OCI-LY3 (cell line): ENCODE measurements at regions not wholly inside any gene's neighbourhood (a gene's known extent, or its start where the extent isn't known, plus 50 kb on each side); places are given as distances from the start of the nearest gene placed in this dataset.

Experiments used
- H2AFZ ChIP-seq: fragments of 200-600, 300-600 bp; shearing (Covaris generic); 2 replicates; pipeline ENCODE4 v1.6.0; 2014; ENCODE audit warnings: antibody characterized with exemption, low read depth, low read length
- H3K27ac ChIP-seq: fragments of 200-600, 300-600 bp; sonication (generic); 2 replicates; pipeline ENCODE4 v1.5.1; 2014; ENCODE audit warnings: mild to moderate bottlenecking, low read length, moderate library complexity, mixed read lengths
- H3K27me3 ChIP-seq: fragments of 200-600, 300-600 bp; sonication (generic); 2 replicates; pipeline ENCODE4 v1.6.1; 2014; ENCODE audit warnings: low read depth, low read length, mixed read lengths
- H3K36me3 ChIP-seq: fragments of 200-600, 300-600 bp; sonication (generic); replicated peaks from 2 replicates; pipeline ENCODE3; 2014; ENCODE audit warnings: low read depth, low read length, mixed read lengths
- H3K4me1 ChIP-seq: fragments of 300-600, 200-600 bp; sonication (generic); 2 replicates; pipeline ENCODE4 v1.6.1; 2014; ENCODE audit warnings: low read length, mixed read lengths
- H3K4me2 ChIP-seq: fragments of 200-600, 300-600 bp; sonication (generic); 2 replicates; pipeline ENCODE4 v1.6.1; 2014; ENCODE audit warnings: low read length, mixed read lengths
- H3K4me3 ChIP-seq: fragments of 300-600, 200-600 bp; sonication (generic); 2 replicates; pipeline ENCODE4 v1.5.1; 2014; ENCODE audit warnings: antibody characterized with exemption, mild to moderate bottlenecking, low read length, moderate library complexity
- H3K79me2 ChIP-seq: fragments of 300-600, 200-600 bp; shearing (Covaris generic); 2 replicates; pipeline ENCODE4 v1.6.1; 2014; ENCODE audit warnings: mild to moderate bottlenecking, low read length, mixed read lengths
- H3K9ac ChIP-seq: fragments of 300-600, 200-600 bp; shearing (Covaris generic); 2 replicates; pipeline ENCODE4 v1.6.0; 2014; ENCODE audit warnings: mild to moderate bottlenecking, low read length, moderate library complexity
- H3K9me3 ChIP-seq: fragments of 200-600, 300-600 bp; shearing (Covaris generic); 2 replicates; pipeline ENCODE4 v1.6.1; 2014; ENCODE audit warnings: low read length, mixed read lengths; ENCODE audit not compliant: insufficient read depth
- H4K20me1 ChIP-seq: fragments of 200-600, 300-600 bp; sonication (generic); 2 replicates; pipeline ENCODE4 v1.6.1; 2016; ENCODE audit warnings: low read length, mixed read lengths; ENCODE audit not compliant: insufficient read depth
- CTCF ChIP-seq: fragments of 200-600, 300-600 bp; sonication (generic); IDR thresholded peaks from 2 replicates; pipeline ENCODE4 v1.5.1; 2014; ENCODE audit warnings: antibody characterized with exemption, low read length, low read depth
- EZH2phosphoT487 ChIP-seq: fragments of 200-600 bp; shearing (Covaris generic); IDR thresholded peaks from 2 replicates; pipeline ENCODE4 v1.6.1; 2018; ENCODE audit warnings: antibody characterized with exemption, mixed run types, low read depth

- no peaks in the 10 kb centered on the region for H3K79me2 ChIP-seq
- H3K36me3 ChIP-seq = no peaks in the 10 kb centered on the region
- no peak overlapping the region for H3K4me2 ChIP-seq
- H3K4me1 ChIP-seq = peaks cover 29% of the 10 kb centered on the region
- no peak overlapping the region for H3K4me3 ChIP-seq
- H3K9ac ChIP-seq = no peak overlapping the region
- H3K9me3 ChIP-seq = no peaks in the 10 kb centered on the region
- no peaks in the 10 kb centered on the region for H3K27me3 ChIP-seq
- H3K27ac ChIP-seq = no peak overlapping the region
- no peak for TF ChIP-seq EZH2phosphoT487
- peak; percentile 50 for TF ChIP-seq CTCF
- no peaks in the 10 kb centered on the region for H4K20me1 ChIP-seq
- no peak overlapping the region; the same call in 1 of the 2 replicates for H2AFZ ChIP-seq
Observed at GRCh38 chr2:8000870-8001269, 681.0 kb upstream of the ID2 start.

- Histone ChIP-seq H4K20me1 (no peaks in the 10 kb centered on the region), H2AFZ (no peak overlapping the region), H3K4me1 (peaks cover 29% of the 10 kb centered on the region), H3K9me3 (no peaks in the 10 kb centered on the region), H3K4me2 (peak overlapping the region; percentile 31), H3K36me3 (no peaks in the 10 kb centered on the region), H3K9ac (no peak overlapping the region), H3K4me3 (no peak overlapping the region), H3K27me3 (no peaks in the 10 kb centered on the region), H3K79me2 (no peaks in the 10 kb centered on the region), H3K27ac (no peak overlapping the region)
- TF ChIP-seq CTCF (no peak), EZH2phosphoT487 (no peak)
Observed at GRCh38 chr2:8002765-8003393, 679.0 kb upstream of the ID2 start.

- H3K4me2 ChIP-seq = peak overlapping the region; percentile 54
- no peak overlapping the region for H2AFZ ChIP-seq
- H3K4me1 ChIP-seq = peaks cover 29% of the 10 kb centered on the region
- no peaks in the 10 kb centered on the region for H3K27me3 ChIP-seq
- no peaks in the 10 kb centered on the region for H3K79me2 ChIP-seq
- TF ChIP-seq CTCF (no peak), EZH2phosphoT487 (no peak)
- H3K9ac ChIP-seq = no peak overlapping the region
- no peak overlapping the region for H3K4me3 ChIP-seq
- H3K27ac ChIP-seq = no peak overlapping the region
- H3K9me3 ChIP-seq = no peaks in the 10 kb centered on the region
- H4K20me1 ChIP-seq = no peaks in the 10 kb centered on the region
- no peaks in the 10 kb centered on the region for H3K36me3 ChIP-seq
Observed at GRCh38 chr2:8003462-8004075, 678.3 kb upstream of the ID2 start.

GRCh38 chr2:8004250-8004681 lies 677.6 kb upstream of the ID2 start:
- Histone ChIP-seq H3K79me2 (no peaks in the 10 kb centered on the region), H3K27me3 (no peaks in the 10 kb centered on the region), H3K9me3 (no peaks in the 10 kb centered on the region), H3K27ac (no peak overlapping the region), H3K4me1 (peaks cover 29% of the 10 kb centered on the region), H4K20me1 (no peaks in the 10 kb centered on the region), H3K9ac (no peak overlapping the region), H3K4me2 (peak overlapping the region; percentile 54), H3K36me3 (no peaks in the 10 kb centered on the region), H3K4me3 (peak overlapping the region; percentile 41; the same call in 1 of the 2 replicates), H2AFZ (no peak overlapping the region)
- TF ChIP-seq EZH2phosphoT487 = no peak
- no peak for TF ChIP-seq CTCF
